NCI-H526 treated with DMSO at 0.1 percent for 48 hours (cell line): ENCODE measurements at regions not wholly inside any gene's neighbourhood (a gene's known extent, or its start where the extent isn't known, plus 50 kb on each side); places are given as distances from the start of the nearest gene placed in this dataset.

Source experiments
- DNase-seq: peaks from one replicate; lab custom pipeline; 2025; lab: John Stamatoyannopoulos, UW

- DNase-seq = no peak
Observed at GRCh38 chr4:45985038-45985437, 138.8 kb downstream of the GABRG1 start.

GRCh38 chr4:45971108-45971507 lies 152.7 kb downstream of the GABRG1 start:
- DNase-seq = no peak

- no peak for DNase-seq
Observed at GRCh38 chr4:45957353-45957752, 166.5 kb downstream of the GABRG1 start.

- no peak for DNase-seq
Observed at GRCh38 chr4:45954276-45954675, 169.6 kb downstream of the GABRG1 start.

DNA sequence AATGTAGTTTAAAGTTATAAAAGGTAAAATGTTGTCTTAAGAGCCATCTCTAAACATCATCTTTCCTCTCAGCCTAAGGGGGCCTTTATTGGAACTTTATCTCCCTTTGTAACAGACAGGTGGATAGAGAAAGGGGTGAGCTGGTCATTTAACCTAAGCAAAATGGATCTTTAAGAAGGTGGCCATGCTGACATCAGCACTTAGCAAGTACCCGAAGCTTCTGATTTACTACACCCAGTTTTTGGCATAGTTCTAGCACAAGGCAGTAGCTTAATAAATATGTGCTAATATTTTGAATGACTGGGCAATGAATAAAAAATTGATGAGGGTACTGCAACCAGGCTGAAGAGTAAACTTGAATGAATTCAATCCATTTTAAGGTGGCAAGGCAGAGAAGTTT lies 172.7 kb downstream of the GABRG1 start:
- DNase-seq = no peak

DNA sequence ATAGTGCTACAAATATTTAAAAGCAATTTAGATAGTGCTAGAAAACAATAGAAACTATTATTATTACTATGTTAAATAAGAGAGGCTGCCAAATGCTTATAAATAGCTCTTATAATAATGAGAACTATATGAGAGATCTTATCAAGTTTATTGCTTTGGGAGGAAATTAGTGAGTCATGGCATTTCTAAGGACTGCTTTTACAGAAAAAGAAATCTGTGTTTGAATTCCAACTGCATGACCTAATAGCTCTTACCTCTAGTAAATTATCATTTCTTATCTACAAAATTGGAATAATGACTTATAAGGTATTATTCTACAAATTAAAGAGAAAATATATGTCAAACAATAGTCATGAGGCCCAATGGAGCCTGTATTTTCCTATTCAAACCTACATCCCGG lies 177.2 kb downstream of the GABRG1 start:
- no peak for DNase-seq

GRCh38 chr4:45944000-45944399 lies 179.9 kb downstream of the GABRG1 start:
- no peak for DNase-seq

- no peak for DNase-seq
Observed at GRCh38 chr4:45939056-45939455, 184.8 kb downstream of the GABRG1 start.

DNA sequence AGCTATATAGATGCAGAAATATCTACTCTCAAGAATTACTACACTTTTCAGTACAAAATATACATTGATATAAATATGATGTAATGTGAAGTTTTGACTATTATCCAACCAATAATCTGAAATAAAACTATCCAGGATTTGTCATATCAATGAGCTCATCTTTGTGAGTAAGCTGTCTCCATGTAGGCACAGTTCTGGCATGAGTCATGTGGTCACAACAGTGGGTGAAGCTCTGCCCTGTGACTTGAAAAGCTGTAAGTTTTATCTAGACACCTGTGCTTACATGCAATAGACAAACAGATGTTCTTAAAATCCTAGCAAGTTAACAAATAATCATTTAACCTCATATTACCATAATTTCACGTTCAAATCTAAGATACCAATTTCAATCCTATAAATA lies 192.7 kb downstream of the GABRG1 start:
- DNase-seq = no peak

DNA sequence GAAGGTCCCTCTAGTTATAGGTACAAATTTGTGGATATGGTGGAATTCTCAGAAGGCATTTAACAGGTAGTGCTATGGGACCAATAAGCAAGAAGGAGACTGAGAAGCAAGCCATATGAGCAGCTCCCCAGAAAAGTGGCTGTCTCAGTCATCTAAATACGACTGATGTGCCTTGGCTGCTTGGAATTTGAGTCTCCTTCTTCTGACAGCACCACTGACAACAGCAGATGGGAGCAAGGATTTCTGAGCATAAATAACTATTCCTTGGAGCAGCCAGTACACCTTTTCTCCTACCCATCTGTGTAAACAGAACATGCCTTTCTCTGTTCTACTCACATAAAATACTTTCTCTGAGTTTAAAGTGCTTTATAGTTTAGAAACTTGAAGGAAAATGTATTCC lies 196.2 kb downstream of the GABRG1 start:
- no peak for DNase-seq

- DNase-seq = no peak
Observed at GRCh38 chr4:45925809-45926208, 198.0 kb downstream of the GABRG1 start.

DNA sequence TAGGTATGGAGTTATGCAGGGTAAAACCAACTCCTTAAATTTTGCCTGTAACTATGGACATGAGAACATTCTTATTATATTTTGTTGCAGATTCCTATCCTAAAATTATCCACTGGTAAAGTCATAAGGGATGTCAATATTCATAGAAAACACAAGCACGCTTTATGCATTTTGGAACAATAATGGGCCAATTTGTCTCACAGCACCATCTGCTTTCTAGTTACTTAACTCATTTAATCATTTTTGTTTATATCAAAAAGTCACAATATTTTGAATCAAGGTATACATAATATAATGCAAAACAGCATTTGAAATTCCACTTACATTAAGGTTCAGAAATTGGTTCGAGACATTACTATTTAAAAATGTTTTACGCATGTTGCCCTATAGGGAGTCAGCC lies 203.0 kb downstream of the GABRG1 start:
- DNase-seq = no peak

DNA sequence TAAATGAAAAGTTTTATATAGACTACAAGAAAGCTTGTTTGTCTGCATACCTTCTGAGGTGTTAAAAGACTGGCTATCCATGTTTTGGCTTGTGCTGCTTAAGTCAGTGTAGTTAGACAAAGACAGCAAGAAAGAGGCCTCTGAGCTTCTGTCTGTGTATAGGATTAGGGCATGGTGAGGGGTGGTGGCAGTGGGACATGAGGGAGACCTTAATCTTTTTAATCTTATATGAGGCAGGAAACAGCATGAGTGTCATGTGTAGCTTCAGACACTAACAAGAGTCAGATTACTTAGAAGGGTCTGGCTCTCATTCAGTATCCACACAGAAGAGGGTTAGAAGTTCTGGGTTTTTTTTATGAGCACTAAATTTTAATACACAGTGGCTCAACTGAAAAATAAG lies 213.3 kb downstream of the GABRG1 start:
- DNase-seq = no peak

DNA sequence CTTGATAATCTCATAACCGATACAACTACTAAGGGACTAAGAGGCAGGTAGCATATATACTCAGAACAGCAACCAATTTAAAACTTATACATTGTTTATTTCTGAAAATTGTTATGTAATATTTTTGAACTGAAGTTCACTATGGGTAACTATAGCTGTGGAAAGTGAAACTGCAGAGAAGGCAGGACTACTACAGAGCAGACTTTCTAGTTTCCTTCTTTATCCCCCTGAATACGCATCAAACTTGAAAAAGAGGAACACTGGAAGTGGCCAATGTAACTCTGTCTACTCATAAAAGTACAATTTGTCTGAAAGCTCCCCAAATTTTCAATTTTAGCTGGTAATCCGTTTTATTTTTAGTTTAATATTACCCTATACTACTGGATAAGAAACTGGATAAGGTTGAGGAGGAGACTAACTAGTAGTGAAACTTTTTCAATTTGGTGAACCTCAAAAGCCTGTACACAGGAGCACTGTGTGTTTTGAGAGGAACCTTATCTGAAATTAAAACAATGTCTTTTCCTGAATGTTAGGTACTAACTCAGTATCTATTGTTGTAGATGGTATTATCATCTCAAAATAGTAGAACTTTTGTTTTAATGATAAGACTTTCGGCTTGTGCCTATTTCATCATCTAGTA lies 225.8 kb downstream of the GABRG1 start:
- DNase-seq = no peak

DNA sequence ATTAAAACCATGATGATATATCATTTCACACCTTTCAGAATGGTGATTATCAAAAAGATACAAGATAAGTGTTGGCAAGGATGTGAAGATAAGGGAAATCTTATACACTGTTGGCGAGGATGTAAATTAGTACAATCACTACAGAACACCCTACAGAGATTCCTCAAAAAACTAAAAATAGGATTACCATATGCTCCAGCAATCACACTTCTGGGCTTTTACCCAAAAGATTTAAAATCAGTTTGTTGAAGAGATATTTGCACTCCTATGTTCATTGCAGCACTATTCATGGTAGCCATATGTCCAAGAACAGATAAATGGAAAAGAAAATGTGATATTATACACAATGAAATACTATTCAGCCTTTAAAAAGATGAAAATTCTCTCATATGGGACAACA lies 240.4 kb downstream of the GABRG1 start:
- no peak for DNase-seq

DNA sequence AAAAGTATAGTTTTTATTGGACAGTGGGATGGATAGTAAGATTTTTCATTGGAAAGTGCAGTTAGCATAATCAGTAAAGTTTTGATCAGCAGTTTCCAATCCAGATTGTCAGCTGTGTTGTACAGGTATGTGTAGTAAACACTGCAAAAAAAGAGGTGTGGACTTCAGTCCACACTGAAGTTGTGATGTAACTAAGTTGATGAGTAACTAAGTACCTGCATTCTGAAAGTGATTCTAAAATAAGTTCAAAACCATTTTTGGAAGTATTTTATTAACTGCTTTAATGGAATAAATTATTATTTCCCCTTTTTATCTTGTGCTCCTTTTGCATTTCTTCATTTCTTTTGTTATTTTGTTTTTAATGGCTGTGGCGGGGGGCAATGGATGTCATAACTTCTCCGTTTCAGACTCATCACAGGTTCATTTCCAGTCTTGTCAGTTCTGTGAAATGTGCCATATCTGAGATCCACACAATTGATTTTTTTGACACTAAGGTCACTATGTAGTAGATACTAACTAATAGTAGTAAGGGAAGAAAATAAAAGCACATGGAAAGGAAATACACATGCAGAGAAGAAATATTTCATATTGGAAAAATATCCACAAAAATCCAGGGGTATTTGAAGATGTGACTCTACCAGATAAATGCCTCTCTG lies 247.5 kb downstream of the GABRG1 start:
- no peak for DNase-seq

GRCh38 chr4:45869184-45869583 lies 254.7 kb downstream of the GABRG1 start:
- DNase-seq = no peak

GRCh38 chr4:45865781-45866180 lies 258.1 kb downstream of the GABRG1 start:
- no peak for DNase-seq

- DNase-seq = no peak
Observed at GRCh38 chr4:45855857-45856256, 268.0 kb downstream of the GABRG1 start.

DNA sequence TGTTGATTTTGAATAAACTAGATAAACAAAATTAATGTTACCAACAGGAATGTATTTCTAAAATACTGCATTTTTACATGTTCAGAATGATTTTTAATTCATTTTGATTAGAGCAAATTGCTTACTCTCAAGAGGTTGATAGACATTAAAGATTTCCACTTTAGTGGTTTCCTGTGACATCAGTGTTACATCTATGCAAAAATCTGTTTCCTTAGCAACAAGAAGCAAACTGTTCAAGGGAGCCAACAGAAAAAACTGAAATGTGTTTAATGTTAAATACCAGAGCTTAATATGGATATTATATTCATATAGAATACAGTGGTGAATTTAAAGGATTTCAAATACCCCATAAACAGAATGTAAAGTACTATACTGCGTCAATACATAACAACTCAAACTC lies 277.8 kb downstream of the GABRG1 start:
- DNase-seq = no peak

- DNase-seq = no peak
Observed at GRCh38 chr4:45841791-45842190, 282.1 kb downstream of the GABRG1 start.

DNA sequence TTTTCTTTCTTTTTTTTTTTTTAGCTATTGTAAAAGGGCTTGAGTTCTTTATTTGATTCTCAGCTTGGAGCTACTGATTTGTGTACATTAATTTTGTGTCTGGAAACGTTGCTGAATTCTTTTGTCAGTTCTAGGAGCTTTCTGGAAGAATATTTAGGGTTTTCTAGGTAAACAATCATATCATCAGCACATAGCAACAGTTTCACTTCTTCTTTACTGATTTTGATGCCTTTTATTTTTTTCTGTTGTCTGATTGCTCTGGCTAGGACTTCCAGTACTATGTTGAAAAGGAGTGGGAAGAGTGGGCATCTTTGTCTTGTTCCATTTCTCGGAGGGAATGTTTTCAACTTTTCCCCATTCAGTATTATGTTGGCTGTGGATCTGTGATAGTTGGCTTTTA lies 292.2 kb downstream of the GABRG1 start:
- no peak for DNase-seq

GRCh38 chr4:45803994-45804393 lies 319.9 kb downstream of the GABRG1 start:
- no peak for DNase-seq

- DNase-seq = no peak
Observed at GRCh38 chr4:45795135-45795534, 328.7 kb downstream of the GABRG1 start.
